Right lobe of liver (tissue), 4 donors: ENCODE measurements at regions not wholly inside any gene's neighbourhood (a gene's known extent, or its start where the extent isn't known, plus 50 kb on each side); places are given as distances from the start of the nearest gene placed in this dataset.

ENCODE experiments used
- POLR2A ChIP-seq: fragments of 450-650 bp; IDR thresholded peaks from one replicate; pipeline ENCODE4 v1.6.1; 2017; ENCODE audit warnings: antibody characterized with exemption, mild to moderate bottlenecking
- TF ChIP-seq, protein P1 (sequence below), 4 donors: fragments of 200-600 bp in 3 of 4; fragments of 450-650 bp in 1 of 4; IDR thresholded peaks; one replicate each; pipeline versions ENCODE4 v1.5.1 to v1.8.0; 2016 to 2022; ENCODE audit warnings: antibody characterized with exemption in 4 of 4, mild to moderate bottlenecking in 2 of 4
- donor health status: DM: no; HTN: no; CAD: no.
- donor health status: DM: no; HTN: no; CAD: no.
- donor health status: DM: no; HTN: yes; CAD: no.

DNA sequence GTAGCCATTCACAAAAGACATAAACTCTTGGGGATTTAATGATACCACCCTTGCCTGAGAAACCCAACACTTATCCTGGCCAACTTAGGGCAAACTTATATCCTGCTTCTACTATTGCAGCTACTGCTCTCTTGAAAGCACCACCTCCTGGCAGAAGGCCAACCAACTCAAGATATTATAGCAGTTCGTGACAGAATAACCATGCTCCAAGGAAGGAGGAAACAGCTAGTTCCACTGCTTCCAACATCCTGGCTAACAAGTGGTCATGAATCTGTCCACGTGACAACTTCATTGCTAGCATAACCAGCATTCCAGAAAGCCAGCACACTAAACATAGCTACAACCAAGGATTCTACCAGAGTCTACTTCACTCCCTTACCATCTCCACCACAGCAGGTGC is 1037.5 kb downstream of the TBL1XR1 start:
- TF ChIP-seq, protein P1, sequence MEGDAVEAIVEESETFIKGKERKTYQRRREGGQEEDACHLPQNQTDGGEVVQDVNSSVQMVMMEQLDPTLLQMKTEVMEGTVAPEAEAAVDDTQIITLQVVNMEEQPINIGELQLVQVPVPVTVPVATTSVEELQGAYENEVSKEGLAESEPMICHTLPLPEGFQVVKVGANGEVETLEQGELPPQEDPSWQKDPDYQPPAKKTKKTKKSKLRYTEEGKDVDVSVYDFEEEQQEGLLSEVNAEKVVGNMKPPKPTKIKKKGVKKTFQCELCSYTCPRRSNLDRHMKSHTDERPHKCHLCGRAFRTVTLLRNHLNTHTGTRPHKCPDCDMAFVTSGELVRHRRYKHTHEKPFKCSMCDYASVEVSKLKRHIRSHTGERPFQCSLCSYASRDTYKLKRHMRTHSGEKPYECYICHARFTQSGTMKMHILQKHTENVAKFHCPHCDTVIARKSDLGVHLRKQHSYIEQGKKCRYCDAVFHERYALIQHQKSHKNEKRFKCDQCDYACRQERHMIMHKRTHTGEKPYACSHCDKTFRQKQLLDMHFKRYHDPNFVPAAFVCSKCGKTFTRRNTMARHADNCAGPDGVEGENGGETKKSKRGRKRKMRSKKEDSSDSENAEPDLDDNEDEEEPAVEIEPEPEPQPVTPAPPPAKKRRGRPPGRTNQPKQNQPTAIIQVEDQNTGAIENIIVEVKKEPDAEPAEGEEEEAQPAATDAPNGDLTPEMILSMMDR (IDR thresholded peaks at IDR 0.05) = no peak
- TF ChIP-seq POLR2A = no peak
